HG03469 (cell line): ENCODE measurements at regions not wholly inside any gene's neighbourhood (a gene's known extent, or its start where the extent isn't known, plus 50 kb on each side); places are given as distances from the start of the nearest gene placed in this dataset.
"Not testable (repeated sequence)": the region's sequence is repeated elsewhere in the genome, so short reads cannot be mapped to it uniquely, and the experiment has no call there.

Source experiments
- ATAC-seq: cut with Tn5 transposase; IDR thresholded peaks from one replicate; pipeline ENCODE4 v1.9.1; 2021; ENCODE audit warnings: mild to moderate bottlenecking, moderate library complexity, moderate number of reproducible peaks; ENCODE audit not compliant: unreplicated experiment

- no peak for ATAC-seq
Observed at GRCh38 chr5:120813551-120813950, 349.5 kb downstream of the PRR16 start.

GRCh38 chr5:120817044-120817985, 353.2 kb downstream of the PRR16 start:
- ATAC-seq: no peak

- ATAC-seq: no peak
Observed at GRCh38 chr5:120818128-120818527, 354.0 kb downstream of the PRR16 start.

- ATAC-seq: no peak
Observed at GRCh38 chr5:120823328-120823727, 359.2 kb downstream of the PRR16 start.

GRCh38 chr5:120831646-120832045, 367.5 kb downstream of the PRR16 start:
- ATAC-seq: not testable (repeated sequence)

- no peak for ATAC-seq
Observed at GRCh38 chr5:120841830-120842229, 377.7 kb downstream of the PRR16 start.

GRCh38 chr5:120843390-120843980, 379.4 kb downstream of the PRR16 start:
- ATAC-seq: no peak

- no peak for ATAC-seq
Observed at GRCh38 chr5:120848883-120849282, 384.8 kb downstream of the PRR16 start.

- ATAC-seq: no peak
Observed at GRCh38 chr5:120852222-120852860, 388.2 kb downstream of the PRR16 start.

- no peak for ATAC-seq
Observed at GRCh38 chr5:120866997-120867396, 402.9 kb downstream of the PRR16 start.

GRCh38 chr5:120869831-120870230, 405.7 kb downstream of the PRR16 start:
- no peak for ATAC-seq

GRCh38 chr5:120872297-120872696, 408.2 kb downstream of the PRR16 start:
- ATAC-seq: no peak

GRCh38 chr5:120873083-120873482, 409.0 kb downstream of the PRR16 start:
- no peak for ATAC-seq

GRCh38 chr5:120874081-120874862, 410.2 kb downstream of the PRR16 start:
- no peak for ATAC-seq

GRCh38 chr5:120882038-120882775, 418.1 kb downstream of the PRR16 start:
- ATAC-seq: no peak

GRCh38 chr5:120886351-120886860, 422.3 kb downstream of the PRR16 start:
- ATAC-seq: no peak

- ATAC-seq: no peak
Observed at GRCh38 chr5:120895660-120896059, 431.6 kb downstream of the PRR16 start.

GRCh38 chr5:120901199-120901598, 437.1 kb downstream of the PRR16 start:
- no peak for ATAC-seq

- no peak for ATAC-seq
Observed at GRCh38 chr5:120907953-120908352, 443.9 kb downstream of the PRR16 start.

GRCh38 chr5:120910629-120911028, 446.5 kb downstream of the PRR16 start:
- ATAC-seq: no peak
